K562 (cell line): ENCODE measurements at regions not wholly inside any gene's neighbourhood (a gene's known extent, or its start where the extent isn't known, plus 50 kb on each side); places are given as distances from the start of the nearest gene placed in this dataset.

Experiments
- ATAC-seq: fragments of 200-7000 bp; cut with Tn5 transposase; 3 replicates; pipeline ENCODE4 v1.9.1; 2020; ENCODE audit warnings: moderate library complexity
- BruUV-seq: library from RNA; stranded (reverse); fragments of 400-500 nt; replicated peaks from 2 replicates; lab custom pipeline; 2021; lab: Mats Ljungman, UMichigan
- CTCF ChIA-PET: fragments of 300-600 bp; formaldehyde crosslinking; extraction: SDS; loops from one replicate; lab custom pipeline; 2021; ENCODE audit warnings: low intra/inter-chr PET ratio; lab: Yijun Ruan, JAX
- POLR2A ChIA-PET: fragments of 300-600, 350-650 bp; sonication (Branson Sonifier 250); formaldehyde crosslinking; extraction: SDS; loops from one replicate; lab custom pipeline; 2021; ENCODE audit warnings: antibody characterized with exemption, inconsistent platforms; lab: Yijun Ruan, JAX
- DNase-seq, 4 experiments: peaks; one replicate each; pipeline versions ENCODE4 v3.0.0 to v3.0.0-alpha.2; 2011 to 2018; ENCODE audit warnings: low spot score in 3 of 4, mixed read lengths in 3 of 4; ENCODE audit errors: extremely low read depth in 1 of 4
- FAIRE-seq: peaks from 2 replicates; lab custom pipeline; 2011; peaks lifted over from hg19 to GRCh38; lab: Jason Lieb, UNC
- H2AFZ ChIP-seq: 2 replicates; pipeline ENCODE4 v1.6.0; 2011; ENCODE audit warnings: low read depth, low read length, control low read depth, inconsistent platforms
- H3K27ac ChIP-seq: fragments of 200-600 bp; 3 replicates; pipeline ENCODE4 v1.8.0; 2011; ENCODE audit warnings: low read depth, mild to moderate bottlenecking, control low read depth, inconsistent platforms, low read length, moderate library complexity, mixed read lengths; ENCODE audit errors: extremely low read depth
- H3K27me3 ChIP-seq, 2 experiments: fragments of 300-600 bp in 1 of 2; 2 replicates in 1 of 2; 3 replicates in 1 of 2; pipeline versions ENCODE4 v1.6.0 to v1.8.0; 2011; ENCODE audit warnings: inconsistent platforms in 2 of 2, low read length in 2 of 2, mild to moderate bottlenecking in 1 of 2, mixed read lengths in 1 of 2, moderate library complexity in 1 of 2; ENCODE audit not compliant: control insufficient read depth in 2 of 2, insufficient read depth in 2 of 2
- H3K36me3 ChIP-seq: fragments of 300-600 bp; 3 replicates; pipeline ENCODE4 v1.8.0; 2011; ENCODE audit warnings: mild to moderate bottlenecking, low read length, inconsistent platforms; ENCODE audit not compliant: control insufficient read depth, insufficient read depth
- H3K4me1 ChIP-seq, 2 experiments: fragments of 200-600 bp in 1 of 2; replicated peaks in 1 of 2; 2 replicates in 1 of 2; 3 replicates in 1 of 2; pipeline versions ENCODE4 v1.5.1 to v1.8.0; 2011; ENCODE audit warnings: inconsistent platforms in 2 of 2, low read length in 2 of 2, mild to moderate bottlenecking in 1 of 2, mixed read lengths in 1 of 2, moderate library complexity in 1 of 2; ENCODE audit not compliant: control insufficient read depth in 2 of 2, insufficient read depth in 2 of 2
- H3K4me2 ChIP-seq: 2 replicates; pipeline ENCODE4 v1.6.1; 2011; ENCODE audit warnings: low read length, control low read depth, inconsistent platforms, mixed read lengths; ENCODE audit not compliant: insufficient read depth
- H3K4me3 ChIP-seq: fragments of 200-600 bp; sonication (generic), shearing (Covaris generic); 2 replicates; pipeline ENCODE4 v1.5.1; 2016; ENCODE audit warnings: control low read depth, inconsistent platforms
- H3K79me2 ChIP-seq: fragments of 200-600 bp; 3 replicates; pipeline ENCODE4 v1.8.0; 2011; ENCODE audit warnings: low read length, inconsistent platforms; ENCODE audit not compliant: control insufficient read depth, insufficient read depth
- H3K9ac ChIP-seq, 2 experiments: 2 replicates each; pipeline versions ENCODE4 v1.6.0 to v1.6.1; 2011; ENCODE audit warnings: low read depth in 2 of 2, low read length in 2 of 2, control low read depth in 1 of 2, inconsistent platforms in 1 of 2, mild to moderate bottlenecking in 1 of 2, mixed read lengths in 1 of 2; ENCODE audit not compliant: insufficient read depth in 1 of 2
- H3K9me1 ChIP-seq: one replicate; pipeline ENCODE4 v1.6.0; 2011; ENCODE audit warnings: inconsistent platforms, mild to moderate bottlenecking, low read length, moderate library complexity; ENCODE audit not compliant: control insufficient read depth, insufficient read depth
- H3K9me3 ChIP-seq: replicated peaks from 2 replicates; pipeline ENCODE4 v1.5.1; 2011; ENCODE audit warnings: low read depth, low read length, inconsistent platforms; ENCODE audit not compliant: control insufficient read depth, insufficient read depth
- H4K20me1 ChIP-seq: replicated peaks from 2 replicates; pipeline ENCODE4 v1.6.1; 2011; ENCODE audit warnings: low read length, inconsistent platforms, mixed read lengths; ENCODE audit not compliant: control insufficient read depth, insufficient read depth
- CBFA2T3 ChIP-seq: fragments of 450-650 bp; IDR thresholded peaks from 2 replicates; pipeline ENCODE4 v1.6.1; 2017
- ELF4 ChIP-seq: fragments of 450-650 bp; formaldehyde crosslinking; IDR thresholded peaks from 2 replicates; pipeline ENCODE4 v1.4.0; 2022; ENCODE audit warnings: missing genetic modification characterization
- MTA2 ChIP-seq: fragments of 450-650 bp; IDR thresholded peaks from 2 replicates; pipeline ENCODE4 v1.6.1; 2016; ENCODE audit warnings: low read depth
- NFIC ChIP-seq: fragments of 450-650 bp; IDR thresholded peaks from 2 replicates; pipeline ENCODE4 v1.6.1; 2017; ENCODE audit warnings: mild to moderate bottlenecking, inconsistent platforms
- NFIX ChIP-seq: fragments of 250-450 bp; sonication (Bioruptor Pico); IDR thresholded peaks from 2 replicates; pipeline ENCODE4 v1.4.0; 2020; ENCODE audit warnings: low read depth, mild to moderate bottlenecking, moderate library complexity
- POU5F1 ChIP-seq: fragments of 150-350 bp; IDR thresholded peaks from 2 replicates; pipeline ENCODE4 v1.6.1; 2014; ENCODE audit warnings: borderline replicate concordance, low read length, low read depth, mild to moderate bottlenecking; ENCODE audit not compliant: partially characterized antibody
- SLC30A9 ChIP-seq: fragments of 250-450 bp; sonication (Bioruptor Pico); IDR thresholded peaks from 2 replicates; pipeline ENCODE4 v1.8.0; 2022; ENCODE audit warnings: mild to moderate bottlenecking, moderate library complexity
- SMARCE1 ChIP-seq: fragments of 450-650 bp; IDR thresholded peaks from 2 replicates; pipeline ENCODE4 v1.7.1; 2016; ENCODE audit warnings: mild to moderate bottlenecking
- SRF ChIP-seq, 2 experiments: fragments of 250-450, 450-650 bp in 1 of 2; sonication (Bioruptor Pico) in 1 of 2; sonication (generic) in 1 of 2; formaldehyde crosslinking; IDR thresholded peaks; 2 replicates each; pipeline versions ENCODE4 v1.5.0 to v1.5.1; 2020 to 2022; ENCODE audit warnings: mild to moderate bottlenecking in 1 of 2, missing genetic modification reagents in 1 of 2
- WGBS: fragments of 100-300 bp; shearing (Covaris generic); methylation state at CpG from one replicate; pipeline ENCODE4 v1.1.6; 2016; ENCODE audit warnings: low coverage, mixed read lengths; ENCODE audit not compliant: insufficient coverage; ENCODE audit errors: missing lambda C conversion rate; 5-methylcytosine and 5-hydroxymethylcytosine counted together
- in situ Hi-C: fragments of 300-500 bp; cut with MboI; formaldehyde crosslinking; loops from 4 replicates; pipeline ENCODE4 v1.15.0; 2018; ENCODE audit warnings: inconsistent platforms, mixed read lengths
- intact Hi-C: fragments of 100-400 bp; cut with micrococcal nuclease; formaldehyde crosslinking; loops from 2 replicates; pipeline ENCODE4 v1.14.2; 2022
- TF ChIP-seq, protein P1 (sequence below): fragments of 200-800 bp; sonication (Bioruptor generic); IDR thresholded peaks from 2 replicates; pipeline ENCODE4 v1.6.1; 2017; ENCODE audit warnings: missing genetic modification characterization, missing compliant biosample characterization
- TF ChIP-seq, protein P2 (sequence below): IDR thresholded peaks from 3 replicates; pipeline ENCODE4 v1.6.1; 2011; ENCODE audit warnings: borderline replicate concordance, mild to moderate bottlenecking, moderate library complexity; ENCODE audit not compliant: insufficient read length; ENCODE audit errors: extremely low read depth

- TF ChIP-seq MTA2 (no peak), SLC30A9 (CRISPR knock-in tag) (no peak), NFIX (CRISPR knock-in tag) (peak; percentile 59), SMARCE1 (no peak), NFIC (peak; percentile 94), CBFA2T3 (peak; percentile 28; the same call in 1 of the 2 replicates)
- Histone ChIP-seq H3K9ac (no peak overlapping the region), H3K27ac (no peak overlapping the region), H3K9me3 (no peaks in the 10 kb centered on the region), H3K4me2 (no peak overlapping the region), H3K27me3 (peaks cover 0 to 27% of the 10 kb centered on the region in 2 experiments; a peak in 2 of 5 replicates), H3K9me1 (no peaks in the 10 kb centered on the region), H4K20me1 (no peaks in the 10 kb centered on the region), H3K36me3 (no peaks in the 10 kb centered on the region), H2AFZ (no peak overlapping the region), H3K4me1 (no peaks in the 10 kb centered on the region), H3K79me2 (no peaks in the 10 kb centered on the region), H3K4me3 (no peak overlapping the region)
- intact Hi-C loops (no loop called here), in situ Hi-C loops (no loop called here)
- DNase-seq (peak in 1 of 4 experiments; percentile 14), ATAC-seq (no peak), FAIRE-seq (no peak)
- no TSS peak for BruUV-seq
- 0% methylated on average over 2 of the region's 2 CpGs for WGBS
- ChIA-PET POLR2A (interaction anchor here (0.6 kb wide), 2 partner anchors 13 to 230 kb away, joined by 4 to 5 read pairs; no protein-coding TSS in a partner anchor), CTCF (no interaction called here)
Measured at GRCh38 chr2:238591732-238592131, 165.0 kb downstream of the ASB1 start.

- H4K20me1 ChIP-seq: no peaks in the 10 kb centered on the region
- no peaks in the 10 kb centered on the region for H3K9me1 ChIP-seq
- H3K4me1 ChIP-seq: no peaks in the 10 kb centered on the region
- H2AFZ ChIP-seq: no peak overlapping the region
- ChIA-PET CTCF (no interaction called here), POLR2A (no interaction called here)
- no peaks in the 10 kb centered on the region for H3K79me2 ChIP-seq
- H3K27ac ChIP-seq: no peak overlapping the region
- no peak overlapping the region for H3K4me2 ChIP-seq
- H3K36me3 ChIP-seq: no peaks in the 10 kb centered on the region
- ATAC-seq: no peak
- no TSS peak for BruUV-seq
- H3K9me3 ChIP-seq: no peaks in the 10 kb centered on the region
- in situ Hi-C loops (no loop called here), intact Hi-C loops (no loop called here)
- no peak overlapping the region for H3K9ac ChIP-seq
- H3K27me3 ChIP-seq: peaks cover 3 to 29% of the 10 kb centered on the region in 2 experiments; a peak in 3 of 5 replicates
- no peak for FAIRE-seq
- 0% methylated on average over 3 of the region's 12 CpGs for WGBS
- no peak overlapping the region for H3K4me3 ChIP-seq
- DNase-seq: no peak
- TF ChIP-seq POU5F1 (no peak), ELF4 (CRISPR knock-in tag) (no peak), SLC30A9 (CRISPR knock-in tag) (no peak), SRF (CRISPR knock-in tag; IDR thresholded peaks at IDR 0.05) (no peak)
- TF ChIP-seq, protein P1, sequence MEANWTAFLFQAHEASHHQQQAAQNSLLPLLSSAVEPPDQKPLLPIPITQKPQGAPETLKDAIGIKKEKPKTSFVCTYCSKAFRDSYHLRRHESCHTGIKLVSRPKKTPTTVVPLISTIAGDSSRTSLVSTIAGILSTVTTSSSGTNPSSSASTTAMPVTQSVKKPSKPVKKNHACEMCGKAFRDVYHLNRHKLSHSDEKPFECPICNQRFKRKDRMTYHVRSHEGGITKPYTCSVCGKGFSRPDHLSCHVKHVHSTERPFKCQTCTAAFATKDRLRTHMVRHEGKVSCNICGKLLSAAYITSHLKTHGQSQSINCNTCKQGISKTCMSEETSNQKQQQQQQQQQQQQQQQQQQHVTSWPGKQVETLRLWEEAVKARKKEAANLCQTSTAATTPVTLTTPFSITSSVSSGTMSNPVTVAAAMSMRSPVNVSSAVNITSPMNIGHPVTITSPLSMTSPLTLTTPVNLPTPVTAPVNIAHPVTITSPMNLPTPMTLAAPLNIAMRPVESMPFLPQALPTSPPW (CRISPR knock-in tag): no peak
- TF ChIP-seq, protein P2, sequence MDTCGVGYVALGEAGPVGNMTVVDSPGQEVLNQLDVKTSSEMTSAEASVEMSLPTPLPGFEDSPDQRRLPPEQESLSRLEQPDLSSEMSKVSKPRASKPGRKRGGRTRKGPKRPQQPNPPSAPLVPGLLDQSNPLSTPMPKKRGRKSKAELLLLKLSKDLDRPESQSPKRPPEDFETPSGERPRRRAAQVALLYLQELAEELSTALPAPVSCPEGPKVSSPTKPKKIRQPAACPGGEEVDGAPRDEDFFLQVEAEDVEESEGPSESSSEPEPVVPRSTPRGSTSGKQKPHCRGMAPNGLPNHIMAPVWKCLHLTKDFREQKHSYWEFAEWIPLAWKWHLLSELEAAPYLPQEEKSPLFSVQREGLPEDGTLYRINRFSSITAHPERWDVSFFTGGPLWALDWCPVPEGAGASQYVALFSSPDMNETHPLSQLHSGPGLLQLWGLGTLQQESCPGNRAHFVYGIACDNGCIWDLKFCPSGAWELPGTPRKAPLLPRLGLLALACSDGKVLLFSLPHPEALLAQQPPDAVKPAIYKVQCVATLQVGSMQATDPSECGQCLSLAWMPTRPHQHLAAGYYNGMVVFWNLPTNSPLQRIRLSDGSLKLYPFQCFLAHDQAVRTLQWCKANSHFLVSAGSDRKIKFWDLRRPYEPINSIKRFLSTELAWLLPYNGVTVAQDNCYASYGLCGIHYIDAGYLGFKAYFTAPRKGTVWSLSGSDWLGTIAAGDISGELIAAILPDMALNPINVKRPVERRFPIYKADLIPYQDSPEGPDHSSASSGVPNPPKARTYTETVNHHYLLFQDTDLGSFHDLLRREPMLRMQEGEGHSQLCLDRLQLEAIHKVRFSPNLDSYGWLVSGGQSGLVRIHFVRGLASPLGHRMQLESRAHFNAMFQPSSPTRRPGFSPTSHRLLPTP: no peak
Measured at GRCh38 chr2:238593236-238593635, 166.5 kb downstream of the ASB1 start.
